ENCODE measurements at regions not wholly inside any gene's neighbourhood (a gene's known extent, or its start where the extent isn't known, plus 50 kb on each side); places are given as distances from the start of the nearest gene placed in this dataset.
"Not testable (repeated sequence)": the region's sequence is repeated elsewhere in the genome, so short reads cannot be mapped to it uniquely, and the experiment has no call there.

DNA sequence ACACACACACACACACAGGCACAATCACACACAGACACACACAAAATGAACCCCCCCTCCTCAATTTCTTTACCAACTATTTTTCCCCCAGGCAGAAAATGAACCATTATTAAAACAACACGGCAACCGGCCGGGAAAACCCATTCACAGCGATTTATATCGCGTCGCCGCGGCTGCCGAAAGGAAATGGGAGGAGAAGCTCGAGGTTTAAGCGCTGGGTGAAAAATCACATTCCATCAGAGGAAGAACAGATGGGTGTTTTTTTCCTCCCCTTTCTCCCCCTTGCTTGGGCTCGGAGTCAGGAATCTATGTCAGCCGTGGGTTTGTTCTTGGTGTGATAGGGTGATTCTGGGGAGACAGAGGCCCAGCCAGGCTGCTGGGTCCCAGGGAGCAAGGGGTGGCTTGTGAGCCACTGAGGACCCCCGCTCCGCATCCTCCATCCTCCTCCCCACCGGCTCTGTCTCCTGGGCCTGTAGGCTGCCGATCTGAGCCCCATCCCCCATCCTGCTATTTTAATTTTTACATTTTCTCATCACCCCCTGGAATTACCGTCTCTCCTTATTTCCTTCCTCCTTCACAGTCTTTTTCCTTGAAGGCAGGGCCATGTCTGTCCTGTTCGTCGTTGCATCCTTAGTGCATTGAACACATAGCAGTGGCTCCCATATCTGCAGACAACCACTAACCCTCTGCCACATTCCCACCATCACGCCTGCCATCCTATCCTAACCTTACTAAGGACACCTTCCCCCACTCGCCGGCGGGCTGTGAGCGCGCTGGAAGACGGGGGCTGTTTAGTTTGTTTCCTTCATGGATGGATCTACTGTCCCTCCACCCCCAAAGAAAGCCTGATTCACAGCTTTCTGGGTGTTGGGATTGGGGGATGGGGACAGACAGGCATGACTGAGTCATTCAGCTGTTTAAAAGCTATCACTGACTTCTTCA is 137.7 kb downstream of the CRLF3 start:
- DNase-seq; H3K9me3 Mint-ChIP-seq; ATAC-seq (ENCODE audit: low read depth); POLR2A ChIA-PET; H3K36me3 Mint-ChIP-seq; H3K4me1 Mint-ChIP-seq; H3K4me3 Mint-ChIP-seq: not testable (repeated sequence)
- H3K27ac Mint-ChIP-seq, result peak overlapping the region; percentile 65
- peaks cover 23% of the 10 kb centered on the region for H3K27me3 Mint-ChIP-seq

DNA sequence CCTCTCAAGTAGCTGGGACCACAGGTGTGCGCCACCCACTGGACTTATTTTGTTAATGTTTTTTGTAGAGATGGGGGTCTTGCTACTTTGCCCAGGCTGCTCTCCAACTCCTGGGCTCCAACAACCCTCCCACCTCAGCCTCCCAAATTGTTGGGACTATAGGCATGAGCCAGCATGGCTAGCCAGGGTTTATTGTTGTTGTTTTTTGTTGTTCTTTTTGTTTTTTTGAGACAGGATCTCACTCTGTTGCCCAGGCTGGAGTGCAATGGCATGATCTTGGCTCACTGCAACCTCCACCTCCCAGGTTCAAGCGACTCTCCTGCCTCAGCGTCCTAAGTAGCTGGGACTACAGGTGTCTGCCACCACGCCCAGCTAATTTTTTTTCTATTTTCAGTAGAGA is 142.2 kb downstream of the CRLF3 start:
- ATAC-seq (ENCODE audit: low read depth); H3K9me3 Mint-ChIP-seq; H3K36me3 Mint-ChIP-seq; DNase-seq; H3K4me1 Mint-ChIP-seq; H3K4me3 Mint-ChIP-seq; POLR2A ChIA-PET; H3K27ac Mint-ChIP-seq: not testable (repeated sequence)
- peaks cover 17% of the 10 kb centered on the region for H3K27me3 Mint-ChIP-seq

DNA sequence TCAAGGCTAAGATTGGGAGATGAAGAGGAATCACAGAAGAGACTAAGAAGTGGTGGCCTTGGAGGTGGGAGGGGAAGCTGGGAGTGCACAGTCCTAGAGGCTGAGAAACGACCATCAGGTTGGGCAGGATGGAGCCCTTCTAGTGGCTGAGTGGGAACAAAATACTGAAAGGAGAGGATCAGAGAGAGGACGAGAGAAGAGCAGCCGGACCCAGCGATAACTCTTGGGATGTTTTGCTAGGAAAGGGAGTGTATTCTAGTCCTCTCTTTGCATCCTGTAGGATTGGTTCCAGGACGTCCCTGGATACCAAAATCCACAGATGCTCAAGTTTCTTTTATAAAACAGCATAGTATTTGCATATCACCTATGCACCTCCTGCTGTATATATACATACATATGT is 143.8 kb downstream of the CRLF3 start:
- H3K27ac Mint-ChIP-seq; DNase-seq; H3K36me3 Mint-ChIP-seq; H3K27me3 Mint-ChIP-seq; H3K4me1 Mint-ChIP-seq; H3K4me3 Mint-ChIP-seq; ATAC-seq (ENCODE audit: low read depth); H3K9me3 Mint-ChIP-seq; POLR2A ChIA-PET: not testable (repeated sequence)

DNA sequence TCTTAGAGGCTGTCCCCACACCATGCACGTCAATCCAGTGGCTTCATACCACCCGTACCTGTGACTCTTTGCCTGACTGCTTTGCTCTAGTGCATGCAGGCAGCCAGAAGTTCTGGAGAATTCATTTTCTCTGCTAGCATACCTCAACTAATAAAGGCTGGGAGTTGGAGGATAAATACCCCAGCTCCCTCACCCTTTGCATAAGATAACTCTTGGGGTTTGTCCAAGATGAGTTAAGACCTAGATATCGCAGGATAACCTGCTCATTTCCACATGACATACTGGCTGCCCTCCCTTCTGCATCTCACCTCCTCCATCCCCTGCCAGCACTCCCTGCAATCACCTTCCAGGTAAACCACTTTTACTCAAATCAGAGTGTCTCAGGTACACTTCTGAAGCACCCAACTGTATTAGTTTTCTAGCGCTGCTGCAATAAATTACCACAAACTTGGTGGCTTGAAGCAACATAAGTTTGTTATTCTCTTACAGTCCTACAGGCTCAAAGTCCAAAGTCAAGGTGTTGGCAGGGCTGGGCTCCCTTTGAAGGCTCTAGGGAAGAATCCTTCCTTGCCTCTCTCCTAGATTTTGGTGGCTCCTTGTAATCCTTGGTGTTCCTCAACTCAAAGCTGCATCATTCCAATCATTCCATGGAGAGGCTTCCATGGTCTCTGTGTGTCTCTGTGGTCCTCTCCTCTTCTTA is 146.8 kb downstream of the CRLF3 start:
- Mint-ChIP-seq H3K9me3 (no peaks in the 10 kb centered on the region), H3K27ac (no peak overlapping the region), H3K4me3 (no peak overlapping the region), H3K4me1 (no peaks in the 10 kb centered on the region), H3K27me3 (peaks cover 4% of the 10 kb centered on the region), H3K36me3 (no peaks in the 10 kb centered on the region)
- POLR2A ChIA-PET, result no interaction called here
- no peak for DNase-seq
- ATAC-seq (ENCODE audit: low read depth), result no peak

DNA sequence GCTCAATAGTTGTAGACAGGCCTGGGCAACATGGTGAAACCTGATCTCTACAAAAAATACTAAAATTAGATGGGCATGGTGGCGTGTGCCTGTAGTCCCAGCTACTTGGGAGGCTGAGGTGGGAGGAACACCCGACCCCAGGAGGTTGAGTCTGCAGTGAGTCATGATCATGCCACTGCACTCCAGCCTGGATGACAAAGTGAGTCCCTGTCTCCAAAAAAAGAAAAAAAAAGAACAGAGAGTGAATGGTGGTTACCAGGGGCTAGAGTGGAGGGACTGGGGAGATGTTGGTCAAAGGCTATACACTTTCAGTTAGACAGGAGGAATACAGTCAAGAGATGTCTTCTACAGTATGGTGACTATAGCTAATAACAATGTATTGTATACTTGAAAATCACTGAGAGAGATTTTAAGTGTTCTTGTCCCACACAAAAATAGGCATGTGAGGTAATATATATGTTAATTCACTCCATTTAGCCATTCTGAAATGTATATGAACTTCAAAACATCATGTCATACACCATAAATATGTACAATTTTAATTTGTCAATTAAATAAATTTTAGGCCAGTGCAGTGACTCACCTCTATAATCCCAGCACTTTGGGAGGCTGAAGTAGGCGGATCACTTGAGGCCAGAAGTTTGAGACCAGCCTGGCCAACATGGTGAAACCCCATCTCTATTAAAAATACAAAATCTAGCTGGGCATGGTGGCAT is 148.6 kb downstream of the CRLF3 start:
- not testable (repeated sequence) for H3K27me3 Mint-ChIP-seq

DNA sequence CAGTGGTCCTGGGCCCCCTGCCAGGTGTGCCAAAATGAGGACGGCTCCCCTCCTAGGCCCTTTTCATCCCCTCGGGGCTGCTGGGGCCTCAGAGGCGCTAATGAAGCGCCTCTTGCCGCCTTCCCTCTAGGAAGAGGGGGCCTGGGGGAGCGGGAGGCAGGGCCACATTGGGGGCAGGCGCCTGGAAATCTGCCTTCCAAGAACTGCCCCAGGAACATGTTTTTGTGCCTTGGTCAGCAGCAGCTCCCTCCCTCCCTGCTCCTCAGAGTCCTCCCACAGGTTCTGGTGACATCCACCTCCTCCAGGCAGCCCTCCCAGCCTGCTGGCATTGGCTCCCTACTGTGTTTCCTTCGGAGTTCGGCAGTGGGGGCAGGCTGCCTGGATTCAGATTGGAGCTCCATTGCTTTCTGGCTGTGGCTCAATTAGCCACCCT is 155.3 kb downstream of the CRLF3 start:
- H3K4me1 Mint-ChIP-seq, H3K27ac Mint-ChIP-seq: not testable (repeated sequence)

More for the DNA sequence above, 148.6 kb downstream of the CRLF3 start:
- H3K4me1 Mint-ChIP-seq; POLR2A ChIA-PET; H3K4me3 Mint-ChIP-seq; DNase-seq; H3K36me3 Mint-ChIP-seq; ATAC-seq (ENCODE audit: low read depth); H3K27ac Mint-ChIP-seq; H3K9me3 Mint-ChIP-seq: not testable (repeated sequence)

DNA sequence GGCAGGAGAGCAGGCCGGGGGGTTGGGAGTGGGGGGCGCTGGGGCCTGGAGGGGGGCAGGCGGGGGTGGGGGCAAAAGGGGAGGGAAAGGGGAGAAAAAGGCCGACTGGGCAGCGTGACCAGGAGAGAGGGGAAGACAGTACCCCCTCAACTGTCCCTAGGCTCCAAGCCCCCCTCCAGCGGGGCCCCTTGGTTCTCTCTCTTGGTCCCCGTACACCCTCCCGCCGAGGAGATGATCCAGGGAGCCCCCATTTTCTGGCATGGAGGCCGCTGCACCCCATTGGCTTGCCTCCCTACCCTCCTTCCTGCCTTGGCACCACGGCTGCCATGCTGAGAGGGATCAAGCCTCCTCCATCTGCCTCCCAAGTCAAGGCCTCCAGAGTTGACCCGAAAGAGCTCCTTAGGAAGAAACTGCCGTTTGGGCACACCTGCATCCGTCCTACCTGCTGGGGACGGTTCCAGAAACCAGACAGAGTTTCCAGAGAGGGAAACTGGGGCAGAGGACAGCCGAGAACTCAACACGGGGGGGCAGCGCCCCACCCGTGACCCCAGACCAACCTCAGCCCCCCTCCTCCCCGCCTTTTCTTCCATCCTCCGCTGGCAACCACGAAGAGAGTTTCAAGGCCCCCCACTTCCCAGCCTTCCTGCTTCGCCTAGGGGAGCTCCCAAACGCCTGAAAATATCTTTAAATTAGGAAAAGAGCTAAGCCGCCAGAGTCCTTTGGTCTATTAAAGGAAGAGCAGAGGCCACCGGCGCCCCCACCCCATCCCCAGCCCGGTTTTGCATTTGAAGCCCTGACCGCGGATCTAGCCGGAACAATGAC is 155.9 kb downstream of the CRLF3 start:
- H3K27me3 Mint-ChIP-seq, H3K27ac Mint-ChIP-seq, H3K9me3 Mint-ChIP-seq, H3K36me3 Mint-ChIP-seq, DNase-seq, POLR2A ChIA-PET, H3K4me1 Mint-ChIP-seq: not testable (repeated sequence)
- H3K4me3 Mint-ChIP-seq, result peak overlapping the region; percentile 45
- ATAC-seq (ENCODE audit: low read depth), result peak; percentile 63

More for the DNA sequence above, 155.3 kb downstream of the CRLF3 start:
- DNase-seq; ATAC-seq (ENCODE audit: low read depth); H3K36me3 Mint-ChIP-seq; H3K4me3 Mint-ChIP-seq; H3K9me3 Mint-ChIP-seq; H3K27me3 Mint-ChIP-seq; POLR2A ChIA-PET: not testable (repeated sequence)

DNA sequence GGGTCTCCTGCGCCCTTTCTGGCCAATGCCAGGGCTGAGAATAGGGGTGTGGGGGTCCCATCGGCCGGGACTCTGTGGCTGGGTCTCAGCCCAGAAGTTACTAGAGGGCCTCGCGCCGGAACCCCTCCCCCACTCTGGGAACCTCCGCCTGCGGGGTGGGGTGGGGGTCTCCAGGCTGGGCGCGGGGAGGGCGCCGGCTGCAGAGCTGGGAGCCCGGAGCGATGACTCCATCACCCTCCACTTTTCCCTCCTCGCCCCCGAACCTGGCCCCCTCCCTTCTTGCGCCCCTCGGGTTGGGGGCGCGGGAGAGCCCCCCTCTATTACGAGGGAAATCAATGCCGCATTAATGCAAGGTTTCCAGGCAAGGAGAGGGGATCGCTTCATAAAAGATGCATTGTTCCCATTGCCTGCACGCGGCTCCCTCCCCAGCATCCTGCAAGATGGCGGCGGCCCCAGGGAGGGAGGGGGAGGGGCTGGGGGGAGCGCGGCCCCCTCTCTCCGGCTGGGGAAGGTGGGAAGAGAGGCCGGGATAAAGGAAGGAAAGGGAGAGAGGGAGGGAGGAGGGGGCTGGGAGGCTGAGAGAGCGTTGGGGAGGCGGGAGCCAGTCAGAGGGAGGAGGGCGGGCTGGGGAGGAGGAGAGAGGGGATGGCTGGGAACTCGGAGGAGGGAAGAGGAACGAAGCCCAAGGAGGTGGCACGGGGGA is 156.7 kb downstream of the CRLF3 start:
- ATAC-seq (ENCODE audit: low read depth); H3K36me3 Mint-ChIP-seq; H3K4me1 Mint-ChIP-seq; POLR2A ChIA-PET; H3K9me3 Mint-ChIP-seq; H3K27ac Mint-ChIP-seq; H3K27me3 Mint-ChIP-seq: not testable (repeated sequence)
- H3K4me3 Mint-ChIP-seq, result peak overlapping the region; percentile 25
- DNase-seq, result peak; percentile 39

DNA sequence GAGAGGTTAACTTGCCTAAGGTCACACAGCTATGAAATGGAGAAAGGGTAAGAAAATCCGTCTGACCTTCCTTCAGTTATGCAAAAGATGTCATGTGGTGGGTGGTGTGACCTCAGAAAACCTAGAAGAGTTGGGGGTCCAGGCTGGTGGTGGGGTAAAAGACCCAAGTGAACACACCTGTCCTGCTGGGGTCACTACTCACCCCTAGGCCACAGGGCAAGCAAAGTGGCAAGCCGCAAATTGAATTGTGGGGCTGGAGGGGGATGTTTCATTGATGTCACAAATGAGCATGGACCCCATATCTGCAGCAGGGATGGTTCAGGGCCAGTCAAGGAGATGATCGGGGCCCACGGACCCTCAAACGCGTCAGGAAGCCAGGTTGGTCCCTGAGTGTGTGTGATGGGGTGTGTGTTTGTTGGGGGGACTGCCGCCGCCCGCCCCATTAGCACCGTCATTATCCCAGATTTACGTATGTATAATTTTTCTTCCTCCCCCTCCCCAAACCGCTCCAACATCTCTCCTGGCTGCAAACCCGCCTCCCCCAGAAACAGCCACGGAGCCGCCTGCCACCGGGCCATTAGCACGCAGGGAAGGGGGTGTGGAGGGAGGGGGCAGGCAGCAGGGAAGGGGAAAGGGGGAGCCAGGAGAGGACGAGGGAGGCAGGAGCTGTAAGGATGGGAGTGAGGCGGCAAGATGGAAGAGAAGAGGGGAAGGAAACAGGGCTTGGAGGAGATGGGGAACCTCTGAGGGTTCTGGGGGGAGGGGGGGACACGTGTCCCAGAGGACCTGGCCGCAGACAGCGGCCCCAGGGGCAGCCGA is 157.4 kb downstream of the CRLF3 start:
- H3K36me3 Mint-ChIP-seq; DNase-seq; ATAC-seq (ENCODE audit: low read depth); POLR2A ChIA-PET; H3K27me3 Mint-ChIP-seq; H3K4me1 Mint-ChIP-seq; H3K9me3 Mint-ChIP-seq: not testable (repeated sequence)
- H3K27ac Mint-ChIP-seq, result peak overlapping the region; percentile 34
- peak overlapping the region; percentile 25 for H3K4me3 Mint-ChIP-seq

DNA sequence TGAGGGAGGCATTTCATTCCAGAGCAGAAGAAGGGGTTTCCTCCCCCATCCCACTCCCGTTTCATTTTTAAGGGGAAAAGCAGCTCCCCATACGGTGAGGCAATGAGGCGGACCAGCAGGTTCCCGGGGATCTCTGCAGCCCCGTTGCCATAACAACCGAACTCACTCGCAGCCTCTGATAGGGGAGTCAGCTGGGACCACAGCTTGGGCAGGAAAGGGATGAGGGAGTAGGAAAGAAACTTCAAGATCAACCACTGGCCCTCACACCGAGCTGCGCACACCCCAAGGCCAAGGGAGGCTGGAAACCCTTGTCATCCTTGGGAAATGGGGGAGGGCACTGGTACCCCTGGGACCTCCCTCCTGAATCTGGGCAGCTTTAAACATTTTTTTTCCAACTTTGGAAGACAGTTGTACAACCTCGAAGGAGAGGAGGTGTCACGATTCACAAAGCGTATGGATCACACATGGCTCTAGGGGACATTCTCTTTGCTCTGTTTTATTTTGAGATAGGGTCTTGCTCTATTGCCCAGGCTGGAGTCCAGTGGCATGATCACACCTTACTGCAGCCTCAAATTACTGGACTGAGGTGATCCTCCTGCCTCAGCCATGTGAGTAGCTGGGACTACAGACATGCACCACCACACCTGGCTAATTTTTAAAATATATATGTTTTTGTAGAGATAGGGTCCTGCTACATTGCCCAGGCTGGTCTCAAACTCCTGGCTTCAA is 160.6 kb downstream of the CRLF3 start:
- H3K36me3 Mint-ChIP-seq; DNase-seq; H3K27ac Mint-ChIP-seq; H3K9me3 Mint-ChIP-seq; H3K4me1 Mint-ChIP-seq; ATAC-seq (ENCODE audit: low read depth); H3K4me3 Mint-ChIP-seq; POLR2A ChIA-PET; H3K27me3 Mint-ChIP-seq: not testable (repeated sequence)

DNA sequence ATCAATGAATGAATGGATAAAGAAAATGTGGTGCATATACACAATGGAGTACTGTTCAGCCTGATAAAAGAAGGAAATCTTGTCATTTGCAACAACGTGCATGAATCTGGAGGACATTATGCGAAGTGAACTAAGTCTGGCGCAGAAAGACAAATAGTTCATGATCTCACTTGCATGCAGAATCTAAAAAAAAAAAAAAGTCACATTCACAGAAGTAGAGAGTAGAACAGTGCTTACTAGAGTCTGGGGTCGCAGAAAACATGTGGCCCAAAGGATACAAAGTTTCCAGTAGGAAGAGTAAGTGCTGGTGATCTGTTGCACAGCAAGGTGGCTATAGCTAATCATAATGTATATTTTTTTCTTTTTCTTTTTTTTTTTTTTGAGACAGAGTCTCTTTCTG is 167.3 kb downstream of the CRLF3 start:
- DNase-seq; H3K4me3 Mint-ChIP-seq; H3K36me3 Mint-ChIP-seq; H3K4me1 Mint-ChIP-seq; ATAC-seq (ENCODE audit: low read depth); H3K27ac Mint-ChIP-seq; H3K9me3 Mint-ChIP-seq; POLR2A ChIA-PET; H3K27me3 Mint-ChIP-seq: not testable (repeated sequence)
